ENCODE measurements at regions not wholly inside any gene's neighbourhood (a gene's known extent, or its start where the extent isn't known, plus 50 kb on each side); places are given as distances from the start of the nearest gene placed in this dataset.
"Not testable (repeated sequence)": the region's sequence is repeated elsewhere in the genome, so short reads cannot be mapped to it uniquely, and the experiment has no call there.

- no peak for DNase-seq (ENCODE audit: low read depth in 3 of 3)
These were observed 88.3 kb upstream of the MSX2 start for GRCh38 chr5:174636094-174636493.

GRCh38 chr5:174642816-174643405 lies 81.5 kb upstream of the MSX2 start:
- no peak for DNase-seq (ENCODE audit: low read depth in 3 of 3)

GRCh38 chr5:174644436-174644835 lies 79.9 kb upstream of the MSX2 start:
- no peak for DNase-seq (ENCODE audit: low read depth in 3 of 3)

DNA sequence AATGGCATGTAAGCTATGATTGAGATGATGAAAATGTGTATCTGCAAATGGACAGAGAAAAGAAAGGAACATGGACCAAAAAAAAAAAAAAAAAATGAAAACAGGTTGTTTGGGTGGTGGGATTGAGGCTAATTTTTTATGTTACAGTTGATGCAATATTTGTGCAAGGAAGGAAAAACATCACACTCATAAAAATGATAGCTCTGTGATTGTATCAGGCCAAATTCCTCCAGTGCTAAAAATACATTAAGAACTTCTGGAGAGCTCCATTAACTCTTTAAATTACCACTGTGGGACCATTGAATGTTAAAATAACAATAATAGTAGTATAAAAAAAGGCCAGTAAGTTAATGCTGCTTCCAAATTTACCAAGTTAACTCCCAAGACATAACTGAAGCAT lies 79.5 kb upstream of the MSX2 start:
- DNase-seq (ENCODE audit: low read depth in 3 of 3), result no peak

GRCh38 chr5:174645677-174646076 lies 78.7 kb upstream of the MSX2 start:
- no peak for DNase-seq (ENCODE audit: low read depth in 3 of 3)

DNA sequence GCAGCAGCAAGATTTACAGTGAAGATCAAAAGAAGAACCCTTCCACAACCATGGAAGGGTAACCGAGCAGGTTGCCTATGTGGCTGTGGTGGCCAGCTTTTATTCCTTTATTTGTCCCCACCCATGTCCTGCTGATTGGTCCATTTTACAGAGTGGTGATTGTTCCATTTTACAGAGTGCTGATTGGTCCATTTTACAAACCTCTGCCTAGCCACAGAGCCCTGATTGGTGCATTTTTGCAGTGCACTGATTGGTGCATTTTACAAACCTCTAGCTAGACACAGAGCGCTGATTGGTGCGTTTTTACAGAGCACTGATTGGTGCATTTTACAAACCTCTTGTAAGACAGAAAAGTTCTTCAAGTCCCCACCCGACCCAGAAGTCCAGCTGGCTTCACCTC lies 75.8 kb upstream of the MSX2 start:
- DNase-seq (ENCODE audit: low read depth in 3 of 3), result not testable (repeated sequence)

DNA sequence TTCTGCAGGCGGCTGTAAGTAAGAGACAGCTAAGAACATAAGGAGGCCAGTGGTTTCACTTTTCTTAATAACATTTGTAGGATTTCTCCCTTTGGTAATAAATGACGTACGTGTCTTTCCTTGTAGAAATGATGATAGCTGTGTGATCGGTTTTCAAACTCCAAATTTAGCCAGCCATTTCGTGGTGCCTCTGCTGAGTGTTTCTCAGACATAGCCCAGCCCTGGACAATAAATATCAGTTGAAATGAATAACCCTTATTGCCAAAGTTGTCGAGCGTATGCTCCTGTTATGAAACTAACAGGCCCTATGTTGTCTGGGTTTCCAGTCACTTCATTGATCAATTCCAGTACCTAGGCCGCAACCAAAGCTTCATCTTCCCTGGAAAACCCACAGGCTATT lies 75.0 kb upstream of the MSX2 start:
- DNase-seq (ENCODE audit: low read depth in 3 of 3), result no peak

- DNase-seq (ENCODE audit: low read depth in 3 of 3), result no peak
These were observed 69.9 kb upstream of the MSX2 start for GRCh38 chr5:174654442-174654841.

DNA sequence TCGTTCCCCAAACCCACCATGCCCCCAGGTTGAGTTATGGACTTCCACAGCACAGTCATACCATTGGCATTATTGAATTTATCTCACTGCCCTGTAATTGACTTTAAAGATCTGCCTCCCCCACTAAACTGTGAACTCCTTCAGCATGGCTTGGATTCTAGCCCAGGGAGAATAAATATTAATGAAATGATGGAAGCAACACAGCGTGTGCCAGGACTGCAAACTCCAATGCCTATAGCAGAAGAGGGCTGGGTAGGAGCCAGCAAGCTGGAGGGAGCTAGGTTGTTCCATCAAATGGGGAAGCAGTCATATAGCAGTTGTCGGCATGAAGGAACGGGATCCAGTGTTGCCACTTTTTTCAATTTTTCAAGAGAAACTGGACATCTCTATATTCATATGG lies 69.0 kb upstream of the MSX2 start:
- no peak for DNase-seq (ENCODE audit: low read depth in 3 of 3)

DNA sequence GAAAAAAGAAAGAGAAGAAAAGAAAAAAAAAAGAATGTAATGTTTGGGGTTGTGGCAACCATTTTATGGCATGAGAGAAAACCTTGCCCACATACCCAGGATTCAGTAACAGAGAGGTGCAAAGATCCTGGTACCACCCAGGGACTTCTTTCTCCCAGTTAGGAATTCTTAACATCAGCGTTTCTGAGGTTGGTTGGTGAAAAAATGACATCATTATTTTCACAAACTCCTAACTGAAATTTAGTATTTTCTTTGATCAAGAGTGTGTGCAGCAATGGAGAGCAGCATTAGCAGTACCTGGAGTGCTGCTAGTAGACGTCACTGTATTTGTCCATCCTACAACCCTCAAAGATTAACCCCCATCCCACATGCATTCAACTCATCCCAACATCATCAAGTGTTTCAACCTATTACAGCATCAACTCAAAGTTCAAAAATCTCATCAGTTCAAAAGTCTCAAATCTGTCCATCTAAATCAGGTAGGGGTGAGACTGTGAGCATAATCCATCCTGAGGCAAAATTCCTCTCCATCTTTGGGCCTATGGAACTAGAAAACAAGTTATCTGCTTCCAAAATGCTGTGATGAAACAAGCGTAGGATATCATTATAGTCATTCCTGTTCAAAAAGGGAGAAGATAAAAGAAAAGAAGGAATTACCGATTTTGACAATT lies 60.1 kb upstream of the MSX2 start:
- DNase-seq (ENCODE audit: low read depth in 3 of 3), result no peak

GRCh38 chr5:174665347-174665746 lies 59.0 kb upstream of the MSX2 start:
- no peak for DNase-seq (ENCODE audit: low read depth in 3 of 3)

- DNase-seq (ENCODE audit: low read depth in 3 of 3), result no peak
These were observed 56.9 kb upstream of the MSX2 start for GRCh38 chr5:174667526-174667925.

GRCh38 chr5:174668349-174668748 lies 56.0 kb upstream of the MSX2 start:
- DNase-seq (ENCODE audit: low read depth in 3 of 3), result no peak
